T47D (cell line): ENCODE measurements at regions not wholly inside any gene's neighbourhood (a gene's known extent, or its start where the extent isn't known, plus 50 kb on each side); places are given as distances from the start of the nearest gene placed in this dataset.
"Not testable (repeated sequence)": the region's sequence is repeated elsewhere in the genome, so short reads cannot be mapped to it uniquely, and the experiment has no call there.

Experiments used
- DNase-seq, 2 experiments: peaks; one replicate each; pipeline versions ENCODE4 v3.0.0 to v3.0.0-alpha.2; 2011 to 2012; ENCODE audit warnings: low read depth in 1 of 2, low spot score in 1 of 2
- JUND ChIP-seq: IDR thresholded peaks from 2 replicates; pipeline ENCODE4 v1.6.1; 2012; ENCODE audit warnings: low read depth
- in situ Hi-C: cut with HindIII; loops from 2 replicates; pipeline ENCODE4 v1.10.0; 2016; ENCODE audit warnings: low sequenced_read_pairs, low pct_unique_long_range_greater_than_20kb

- no peak for TF ChIP-seq JUND
- DNase-seq = no peak
- in situ Hi-C loops = no loop called here
These were observed 226.3 kb upstream of the SMLR1 start for GRCh38 chr6:130600880-130601341.

GRCh38 chr6:130602151-130602770 is 224.9 kb upstream of the SMLR1 start:
- in situ Hi-C loops = no loop called here
- DNase-seq = no peak
- no peak for TF ChIP-seq JUND

GRCh38 chr6:130603391-130603790 is 223.8 kb upstream of the SMLR1 start:
- no peak for TF ChIP-seq JUND
- no peak for DNase-seq
- in situ Hi-C loops = no loop called here

GRCh38 chr6:130604841-130605399 is 222.3 kb upstream of the SMLR1 start:
- DNase-seq = no peak
- in situ Hi-C loops = no loop called here
- no peak for TF ChIP-seq JUND

GRCh38 chr6:130610303-130610702 is 216.9 kb upstream of the SMLR1 start:
- DNase-seq = no peak
- in situ Hi-C loops = no loop called here
- no peak for TF ChIP-seq JUND

- no peak for DNase-seq
- no peak for TF ChIP-seq JUND
- in situ Hi-C loops = no loop called here
These were observed 215.8 kb upstream of the SMLR1 start for GRCh38 chr6:130611366-130611765.

- no peak for DNase-seq
- in situ Hi-C loops = no loop called here
- TF ChIP-seq JUND = no peak
These were observed 214.0 kb upstream of the SMLR1 start for GRCh38 chr6:130613176-130613575.

GRCh38 chr6:130615816-130616215 is 211.4 kb upstream of the SMLR1 start:
- no peak for DNase-seq
- no peak for TF ChIP-seq JUND
- in situ Hi-C loops = no loop called here

- in situ Hi-C loops = no loop called here
- no peak for TF ChIP-seq JUND
- peak in 1 of 2 experiments; percentile 10 for DNase-seq
These were observed 209.5 kb upstream of the SMLR1 start for GRCh38 chr6:130617658-130618057.

GRCh38 chr6:130618806-130619205 is 208.4 kb upstream of the SMLR1 start:
- DNase-seq, in situ Hi-C loops: not testable (repeated sequence)

- in situ Hi-C loops = no loop called here
- DNase-seq = no peak
- no peak for TF ChIP-seq JUND
These were observed 206.8 kb upstream of the SMLR1 start for GRCh38 chr6:130620338-130620781.

- no peak for TF ChIP-seq JUND
- DNase-seq = no peak
These were observed 205.1 kb upstream of the SMLR1 start for GRCh38 chr6:130622142-130622541.

GRCh38 chr6:130624046-130624445 is 203.2 kb upstream of the SMLR1 start:
- TF ChIP-seq JUND = no peak
- DNase-seq = no peak
- in situ Hi-C loops = no loop called here

More at GRCh38 chr6:130622142-130622541, 205.1 kb upstream of the SMLR1 start:
- in situ Hi-C loops = no loop called here
